22Rv1 (cell line): ENCODE measurements at regions not wholly inside any gene's neighbourhood (a gene's known extent, or its start where the extent isn't known, plus 50 kb on each side); places are given as distances from the start of the nearest gene placed in this dataset.

Experiments used
- H3K27ac ChIP-seq: fragments of 450-650 bp; 2 replicates; pipeline ENCODE4 v1.5.1; 2017
- ZFX ChIP-seq: fragments of 450-650 bp; IDR thresholded peaks from 2 replicates; pipeline ENCODE4 v1.6.1; 2017; ENCODE audit warnings: antibody characterized with exemption, borderline replicate concordance
- TF ChIP-seq, protein P1 (sequence below): fragments of 450-650 bp; IDR thresholded peaks from 2 replicates; pipeline ENCODE4 v1.5.1; 2017; ENCODE audit warnings: mild to moderate bottlenecking

DNA sequence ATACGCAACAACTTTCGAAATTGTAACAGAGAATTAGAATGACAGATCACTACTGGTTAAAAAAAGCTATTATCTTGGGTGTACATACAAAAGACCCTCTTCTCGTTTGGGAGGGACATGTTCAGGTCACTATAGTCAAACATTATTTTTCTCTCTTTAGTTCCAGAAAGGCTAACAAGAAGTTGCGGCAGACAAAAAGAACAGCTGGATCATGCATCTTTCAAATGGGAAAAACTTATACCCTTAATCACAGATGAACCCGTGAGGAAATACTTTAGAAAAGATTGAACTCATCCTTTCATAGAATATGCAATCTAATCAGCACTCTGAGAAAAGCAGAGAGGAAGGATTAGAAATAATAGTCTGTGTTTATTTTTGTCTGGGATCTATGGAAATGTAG, 72.5 kb downstream of the EVX1 start:
- no peak overlapping the region for H3K27ac ChIP-seq
- TF ChIP-seq, protein P1, sequence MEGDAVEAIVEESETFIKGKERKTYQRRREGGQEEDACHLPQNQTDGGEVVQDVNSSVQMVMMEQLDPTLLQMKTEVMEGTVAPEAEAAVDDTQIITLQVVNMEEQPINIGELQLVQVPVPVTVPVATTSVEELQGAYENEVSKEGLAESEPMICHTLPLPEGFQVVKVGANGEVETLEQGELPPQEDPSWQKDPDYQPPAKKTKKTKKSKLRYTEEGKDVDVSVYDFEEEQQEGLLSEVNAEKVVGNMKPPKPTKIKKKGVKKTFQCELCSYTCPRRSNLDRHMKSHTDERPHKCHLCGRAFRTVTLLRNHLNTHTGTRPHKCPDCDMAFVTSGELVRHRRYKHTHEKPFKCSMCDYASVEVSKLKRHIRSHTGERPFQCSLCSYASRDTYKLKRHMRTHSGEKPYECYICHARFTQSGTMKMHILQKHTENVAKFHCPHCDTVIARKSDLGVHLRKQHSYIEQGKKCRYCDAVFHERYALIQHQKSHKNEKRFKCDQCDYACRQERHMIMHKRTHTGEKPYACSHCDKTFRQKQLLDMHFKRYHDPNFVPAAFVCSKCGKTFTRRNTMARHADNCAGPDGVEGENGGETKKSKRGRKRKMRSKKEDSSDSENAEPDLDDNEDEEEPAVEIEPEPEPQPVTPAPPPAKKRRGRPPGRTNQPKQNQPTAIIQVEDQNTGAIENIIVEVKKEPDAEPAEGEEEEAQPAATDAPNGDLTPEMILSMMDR: no peak
- no peak for TF ChIP-seq ZFX

DNA sequence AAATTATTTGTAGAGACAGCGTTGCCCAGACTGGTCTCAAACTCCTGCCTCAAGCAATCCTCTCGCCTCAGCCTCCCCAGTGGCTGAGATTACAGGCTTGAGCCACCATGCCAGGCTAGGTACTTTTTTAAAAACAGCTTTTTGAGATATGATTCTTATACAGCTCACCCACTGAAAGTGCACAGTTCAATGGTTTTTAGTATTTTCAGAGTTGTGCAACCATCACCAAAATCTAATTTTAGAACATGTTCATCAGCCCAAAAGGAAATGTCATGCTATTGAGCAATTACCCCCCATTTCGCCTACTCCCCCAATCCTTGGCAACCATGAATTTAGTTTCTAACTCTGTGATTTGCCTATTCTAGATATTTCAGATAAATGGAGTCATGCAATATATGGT, 73.7 kb downstream of the EVX1 start:
- TF ChIP-seq, protein P1: no peak
- no peak for TF ChIP-seq ZFX
- no peak overlapping the region for H3K27ac ChIP-seq

DNA sequence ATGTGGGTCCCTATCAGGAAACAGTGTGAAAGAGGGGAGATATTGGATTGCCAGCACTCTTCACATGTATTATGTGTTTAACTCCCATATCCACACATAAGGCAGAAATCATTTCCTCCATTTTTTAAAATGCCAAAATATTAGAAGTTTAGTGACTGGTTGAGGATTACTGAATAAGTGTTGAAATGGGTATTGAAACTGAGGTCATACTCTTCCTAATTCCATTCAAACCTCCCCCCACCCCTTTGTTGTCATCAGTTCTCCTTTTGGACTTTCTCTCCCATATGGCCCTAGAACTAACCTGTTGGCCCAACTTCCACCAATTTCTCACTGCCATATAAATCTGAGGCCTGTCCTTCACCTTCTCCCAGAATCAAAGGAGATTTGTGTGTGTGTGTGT, 81.6 kb downstream of the EVX1 start:
- no peak overlapping the region for H3K27ac ChIP-seq
- TF ChIP-seq ZFX: no peak
- TF ChIP-seq, protein P1: no peak

DNA sequence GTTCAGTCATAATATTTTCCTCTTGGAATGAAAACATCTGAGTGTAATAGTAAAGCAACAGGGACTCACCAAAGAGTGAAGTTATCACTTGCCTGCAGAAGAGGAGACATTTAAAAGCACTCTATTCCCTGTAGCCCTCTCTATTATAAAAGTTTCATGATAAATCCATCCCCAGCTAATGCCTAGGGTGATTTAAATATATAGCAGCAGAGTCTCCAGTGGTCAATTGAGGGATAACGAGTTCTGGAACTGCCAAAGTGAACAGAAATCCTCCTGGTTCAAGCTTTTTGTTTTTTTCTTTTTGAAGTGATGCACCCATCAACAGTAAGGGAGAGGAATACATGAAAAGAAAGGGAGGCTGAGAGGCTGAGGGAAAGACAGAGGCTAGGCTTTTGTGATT, 87.3 kb downstream of the EVX1 start:
- no peak overlapping the region for H3K27ac ChIP-seq
- no peak for TF ChIP-seq ZFX
- TF ChIP-seq, protein P1: peak; percentile 57

DNA sequence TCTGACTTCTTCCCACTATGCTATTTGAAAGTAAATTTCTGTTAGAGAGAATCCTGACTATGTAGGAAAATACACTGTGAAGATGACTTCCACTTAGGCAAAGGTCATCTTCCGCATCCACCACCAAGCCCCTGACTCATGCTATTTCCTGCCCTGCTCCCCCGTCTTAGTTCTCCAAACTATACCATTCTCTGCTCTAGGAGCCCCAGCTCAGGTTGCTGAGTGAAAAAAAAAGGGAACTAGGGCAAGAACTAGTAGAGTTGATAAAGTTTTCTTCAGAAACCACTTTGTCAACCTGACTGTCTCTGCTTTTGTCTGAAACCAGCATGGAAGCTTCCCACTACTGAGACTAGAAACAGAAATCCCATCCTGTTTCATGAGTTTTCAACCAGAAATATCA, 96.9 kb downstream of the EVX1 start:
- no peak for TF ChIP-seq ZFX
- TF ChIP-seq, protein P1: no peak
- no peak overlapping the region for H3K27ac ChIP-seq

DNA sequence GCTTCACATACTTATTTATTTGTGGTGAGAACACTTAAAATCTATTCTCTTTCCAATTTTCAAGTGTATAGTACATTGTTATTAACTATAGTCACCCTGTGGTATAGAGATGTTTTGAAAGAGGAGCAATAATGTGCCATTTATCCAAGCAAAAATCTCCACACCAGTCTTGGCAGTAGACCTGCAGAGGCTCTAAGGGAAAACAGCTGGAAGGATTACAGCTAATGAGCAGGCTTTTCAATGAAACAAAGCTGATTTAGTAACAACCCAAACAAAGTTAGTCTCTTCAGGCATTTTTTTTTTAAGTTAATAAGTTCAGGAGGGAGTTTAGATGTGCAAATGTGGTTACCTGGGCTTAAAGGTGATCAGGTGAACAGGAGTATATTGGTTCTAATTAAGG, 101.9 kb downstream of the EVX1 start:
- TF ChIP-seq, protein P1: no peak
- no peak for TF ChIP-seq ZFX
- no peak overlapping the region for H3K27ac ChIP-seq

DNA sequence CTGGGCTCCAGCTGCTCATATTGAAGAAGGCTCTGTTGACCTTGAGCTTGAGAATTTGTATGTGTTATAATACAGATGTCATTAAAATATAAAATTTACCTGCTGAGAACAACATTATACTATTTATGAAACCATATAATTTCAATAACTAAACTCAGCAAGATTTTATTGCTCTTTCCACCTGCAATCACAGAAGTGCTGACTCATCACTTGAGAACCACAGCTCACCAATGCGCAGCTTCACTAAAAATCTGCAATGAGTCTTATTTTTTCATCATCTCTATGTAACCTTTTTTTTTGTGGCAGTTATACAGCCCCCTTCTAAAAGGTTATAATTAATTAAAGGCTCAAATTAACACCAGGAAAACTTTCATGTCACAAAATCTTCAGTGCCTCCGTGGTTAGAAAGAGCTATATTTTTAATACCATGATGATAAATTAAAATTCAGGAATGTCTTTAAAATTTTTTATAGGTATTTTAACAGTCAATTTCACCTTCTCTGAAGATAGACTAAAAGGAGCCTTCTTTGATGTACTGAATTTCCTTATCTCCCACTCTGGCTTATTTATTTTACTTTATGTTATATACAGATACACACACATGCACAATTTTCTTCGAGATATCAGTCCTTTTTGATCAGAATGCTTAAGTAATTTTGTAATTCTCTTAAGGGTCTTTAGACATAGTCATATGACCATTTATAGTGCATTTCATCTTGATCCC, 102.7 kb downstream of the EVX1 start:
- peak overlapping the region; percentile 90 for H3K27ac ChIP-seq
- TF ChIP-seq, protein P1: no peak
- no peak for TF ChIP-seq ZFX
